ENCODE measurements at regions not wholly inside any gene's neighbourhood (a gene's known extent, or its start where the extent isn't known, plus 50 kb on each side); places are given as distances from the start of the nearest gene placed in this dataset.

DNA sequence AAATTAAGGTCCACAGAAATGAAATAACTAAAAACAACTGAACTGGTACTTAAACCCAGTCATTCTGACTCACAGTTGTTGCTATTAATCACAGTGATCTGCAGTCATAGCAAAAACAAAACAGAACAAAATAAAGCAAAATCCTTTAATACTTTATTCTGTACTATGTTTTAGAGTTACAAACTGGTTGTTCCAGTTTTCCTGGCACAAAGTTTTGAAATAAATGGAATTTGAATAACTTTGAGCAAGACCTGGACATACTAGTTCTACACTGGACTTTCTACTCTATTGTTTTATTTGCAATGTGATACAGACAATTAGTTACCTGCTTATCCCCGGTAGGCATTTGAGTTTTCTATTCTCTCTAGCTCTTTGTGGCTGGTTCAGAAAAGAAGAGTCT, 147.9 kb downstream of the DMRT2 start:
- Histone ChIP-seq H3K4me2 (ENCODE audit: control insufficient read depth, extremely low read depth, insufficient read depth, low read depth, low read length) (no peak overlapping the region), H4K20me1 (ENCODE audit: control insufficient read depth, extremely low read depth, insufficient read depth, low read length) (no peaks in the 10 kb centered on the region), H3K4me1 (ENCODE audit: control insufficient read depth, extremely low read depth, insufficient read depth, low read length) (no peaks in the 10 kb centered on the region), H3K4me3 (ENCODE audit: control insufficient read depth in 2 of 3, extremely low read depth in 1 of 3, insufficient read depth in 2 of 3, low read depth in 1 of 3, low read length in 3 of 3) (no peak overlapping the region), H3K9ac (ENCODE audit: control insufficient read depth, extremely low read depth, insufficient read depth, low read length) (no peak overlapping the region), H3K27ac (ENCODE audit: control insufficient read depth, insufficient read depth, low read length) (no peak overlapping the region), H3K36me3 (ENCODE audit: control insufficient read depth in 2 of 2, extremely low read depth in 1 of 2, insufficient read depth in 2 of 2, low read length in 2 of 2) (no peaks in the 10 kb centered on the region), H3K27me3 (ENCODE audit: control insufficient read depth, extremely low read depth, insufficient read depth, low read length) (no peaks in the 10 kb centered on the region), H3K9me1 (ENCODE audit: control insufficient read depth, extremely low read depth, insufficient read depth, low read length) (no peaks in the 10 kb centered on the region), H3K9me3 (ENCODE audit: control insufficient read depth, low read depth, low read length) (no peaks in the 10 kb centered on the region), H3K79me2 (ENCODE audit: control insufficient read depth, insufficient read depth, low read length) (no peaks in the 10 kb centered on the region), H2AFZ (ENCODE audit: control insufficient read depth, low read length) (no peak overlapping the region)
- DNase-seq (ENCODE audit: low read depth, low spot score) (no peak), FAIRE-seq (no peak)
- dilution Hi-C loops (cut with MboI; ENCODE audit: extremely low pct_ligation_motif_present, low sequenced_read_pairs): no loop called here
- TF ChIP-seq EZH2 (IDR thresholded peaks at IDR 0.05; ENCODE audit: low read length): no peak
- no peak for TF ChIP-seq CTCF (optimal IDR thresholded peaks at IDR 0.05 in 1 of 3, IDR thresholded peaks at IDR 0.05 in 1 of 3, conservative IDR thresholded peaks at IDR 0.05 in 1 of 3; ENCODE audit: extremely low read depth in 1 of 3, insufficient read depth in 2 of 3, low read length in 3 of 3)

DNA sequence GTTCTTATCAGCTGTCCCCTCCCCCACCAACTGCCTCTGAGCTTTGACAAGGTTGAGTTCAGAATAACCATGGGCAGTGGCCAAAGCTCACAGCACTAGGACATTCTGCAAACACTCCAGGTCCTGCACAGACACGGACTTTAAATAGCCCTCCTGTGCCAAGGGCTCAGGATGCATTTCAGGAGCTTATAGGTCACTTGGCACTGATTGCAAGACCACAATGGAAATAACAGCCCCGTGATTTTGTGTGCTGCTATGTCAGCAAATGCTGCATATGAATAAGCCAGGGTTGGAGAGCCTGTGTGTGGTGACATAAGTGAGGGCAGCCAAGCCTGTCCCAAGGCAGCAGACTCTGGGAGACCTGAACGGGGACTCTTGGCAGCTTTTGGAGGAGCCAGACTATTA, 150.7 kb downstream of the DMRT2 start:
- no peaks in the 10 kb centered on the region for H3K9me1 ChIP-seq (ENCODE audit: control insufficient read depth, extremely low read depth, insufficient read depth, low read length)
- H3K27ac ChIP-seq (ENCODE audit: control insufficient read depth, insufficient read depth, low read length): no peak overlapping the region
- H3K79me2 ChIP-seq (ENCODE audit: control insufficient read depth, insufficient read depth, low read length): no peaks in the 10 kb centered on the region
- no peaks in the 10 kb centered on the region for H3K4me1 ChIP-seq (ENCODE audit: control insufficient read depth, extremely low read depth, insufficient read depth, low read length)
- no peak overlapping the region for H3K4me3 ChIP-seq (ENCODE audit: control insufficient read depth in 2 of 3, extremely low read depth in 1 of 3, insufficient read depth in 2 of 3, low read depth in 1 of 3, low read length in 3 of 3)
- H2AFZ ChIP-seq (ENCODE audit: control insufficient read depth, low read length): no peak overlapping the region
- H4K20me1 ChIP-seq (ENCODE audit: control insufficient read depth, extremely low read depth, insufficient read depth, low read length): no peaks in the 10 kb centered on the region
- H3K27me3 ChIP-seq (ENCODE audit: control insufficient read depth, extremely low read depth, insufficient read depth, low read length): no peaks in the 10 kb centered on the region
- dilution Hi-C loops (cut with MboI; ENCODE audit: extremely low pct_ligation_motif_present, low sequenced_read_pairs): no loop called here
- H3K4me2 ChIP-seq (ENCODE audit: control insufficient read depth, extremely low read depth, insufficient read depth, low read depth, low read length): no peak overlapping the region
- H3K36me3 ChIP-seq (ENCODE audit: control insufficient read depth in 2 of 2, extremely low read depth in 1 of 2, insufficient read depth in 2 of 2, low read length in 2 of 2): no peaks in the 10 kb centered on the region
- H3K9me3 ChIP-seq (ENCODE audit: control insufficient read depth, low read depth, low read length): no peaks in the 10 kb centered on the region
- FAIRE-seq (no peak), DNase-seq (ENCODE audit: low read depth, low spot score) (no peak)
- no peak overlapping the region for H3K9ac ChIP-seq (ENCODE audit: control insufficient read depth, extremely low read depth, insufficient read depth, low read length)
- TF ChIP-seq EZH2 (IDR thresholded peaks at IDR 0.05; ENCODE audit: low read length) (no peak), CTCF (optimal IDR thresholded peaks at IDR 0.05 in 1 of 3, IDR thresholded peaks at IDR 0.05 in 1 of 3, conservative IDR thresholded peaks at IDR 0.05 in 1 of 3; ENCODE audit: extremely low read depth in 1 of 3, insufficient read depth in 2 of 3, low read length in 3 of 3) (no peak)
